ENCODE measurements at regions not wholly inside any gene's neighbourhood (a gene's known extent, or its start where the extent isn't known, plus 50 kb on each side); places are given as distances from the start of the nearest gene placed in this dataset.

- no peak for TF ChIP-seq POLR2A (IDR thresholded peaks at IDR 0.05)
- TF ChIP-seq CTCF (IDR thresholded peaks at IDR 0.05) = no peak
- no peak for TF ChIP-seq EP300 (IDR thresholded peaks at IDR 0.05)
These were observed 607.6 kb upstream of the DPP6 start for GRCh38 chr7:153444641-153445040.
